ENCODE measurements at regions not wholly inside any gene's neighbourhood (a gene's known extent, or its start where the extent isn't known, plus 50 kb on each side); places are given as distances from the start of the nearest gene placed in this dataset.

DNA sequence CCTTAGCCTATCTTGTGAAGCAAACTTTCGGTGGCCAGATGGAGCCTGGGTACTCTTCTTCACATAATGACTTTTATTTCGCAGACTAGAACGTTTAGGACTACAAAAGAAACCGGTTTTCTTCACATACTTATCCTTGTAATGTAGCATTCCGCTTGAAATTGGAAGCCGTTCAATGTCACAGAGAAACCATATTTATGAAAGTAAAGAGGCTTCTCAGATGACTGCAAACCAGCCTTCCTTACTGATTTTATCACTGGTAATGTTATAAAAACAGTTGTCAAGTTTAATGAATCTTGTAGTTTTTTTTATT is 94.1 kb downstream of the PPIAL4G start:
- TF ChIP-seq, protein P1, sequence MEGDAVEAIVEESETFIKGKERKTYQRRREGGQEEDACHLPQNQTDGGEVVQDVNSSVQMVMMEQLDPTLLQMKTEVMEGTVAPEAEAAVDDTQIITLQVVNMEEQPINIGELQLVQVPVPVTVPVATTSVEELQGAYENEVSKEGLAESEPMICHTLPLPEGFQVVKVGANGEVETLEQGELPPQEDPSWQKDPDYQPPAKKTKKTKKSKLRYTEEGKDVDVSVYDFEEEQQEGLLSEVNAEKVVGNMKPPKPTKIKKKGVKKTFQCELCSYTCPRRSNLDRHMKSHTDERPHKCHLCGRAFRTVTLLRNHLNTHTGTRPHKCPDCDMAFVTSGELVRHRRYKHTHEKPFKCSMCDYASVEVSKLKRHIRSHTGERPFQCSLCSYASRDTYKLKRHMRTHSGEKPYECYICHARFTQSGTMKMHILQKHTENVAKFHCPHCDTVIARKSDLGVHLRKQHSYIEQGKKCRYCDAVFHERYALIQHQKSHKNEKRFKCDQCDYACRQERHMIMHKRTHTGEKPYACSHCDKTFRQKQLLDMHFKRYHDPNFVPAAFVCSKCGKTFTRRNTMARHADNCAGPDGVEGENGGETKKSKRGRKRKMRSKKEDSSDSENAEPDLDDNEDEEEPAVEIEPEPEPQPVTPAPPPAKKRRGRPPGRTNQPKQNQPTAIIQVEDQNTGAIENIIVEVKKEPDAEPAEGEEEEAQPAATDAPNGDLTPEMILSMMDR (IDR thresholded peaks at IDR 0.05) = no peak

- TF ChIP-seq, protein P1 (IDR thresholded peaks at IDR 0.05) = no peak
Measured at GRCh38 chr1:148388260-148389026, 94.7 kb downstream of the PPIAL4G start.

GRCh38 chr1:148386617-148387016 is 96.5 kb downstream of the PPIAL4G start:
- TF ChIP-seq, protein P1 (IDR thresholded peaks at IDR 0.05) = no peak

DNA sequence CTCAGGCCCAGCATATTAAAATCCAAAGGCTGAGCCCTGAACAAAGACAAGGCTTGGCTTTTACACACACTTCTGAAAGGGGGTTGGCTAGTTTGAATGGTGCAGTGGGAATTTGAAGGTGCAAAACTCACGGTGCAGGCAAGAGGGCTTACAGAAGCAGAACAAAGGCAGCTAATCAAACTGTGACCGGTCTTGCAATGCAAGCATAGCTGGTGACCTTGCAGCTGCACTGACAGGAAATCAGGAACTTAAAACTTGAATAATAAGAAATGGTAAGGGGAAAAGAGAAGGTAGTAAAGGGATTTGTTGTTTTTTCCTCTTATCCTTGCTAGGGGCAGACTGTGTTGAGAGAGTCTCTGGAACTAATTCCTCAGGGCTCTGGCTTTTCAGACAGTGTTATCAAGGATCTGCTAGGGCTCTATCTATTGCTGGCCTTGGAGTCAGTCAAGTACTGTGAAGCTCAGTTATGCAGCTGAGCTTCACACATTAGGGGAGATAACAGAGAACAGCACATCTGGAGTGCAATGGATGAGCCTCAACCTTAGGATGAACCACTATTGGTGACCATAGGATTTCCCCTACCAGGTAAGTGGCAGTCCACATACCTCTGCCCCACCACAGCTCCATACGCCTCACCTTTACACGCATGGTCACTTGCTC is 97.6 kb downstream of the PPIAL4G start:
- TF ChIP-seq, protein P1 (IDR thresholded peaks at IDR 0.05) = no peak

GRCh38 chr1:148383966-148384365 is 99.1 kb downstream of the PPIAL4G start:
- TF ChIP-seq, protein P1 (IDR thresholded peaks at IDR 0.05) = no peak

DNA sequence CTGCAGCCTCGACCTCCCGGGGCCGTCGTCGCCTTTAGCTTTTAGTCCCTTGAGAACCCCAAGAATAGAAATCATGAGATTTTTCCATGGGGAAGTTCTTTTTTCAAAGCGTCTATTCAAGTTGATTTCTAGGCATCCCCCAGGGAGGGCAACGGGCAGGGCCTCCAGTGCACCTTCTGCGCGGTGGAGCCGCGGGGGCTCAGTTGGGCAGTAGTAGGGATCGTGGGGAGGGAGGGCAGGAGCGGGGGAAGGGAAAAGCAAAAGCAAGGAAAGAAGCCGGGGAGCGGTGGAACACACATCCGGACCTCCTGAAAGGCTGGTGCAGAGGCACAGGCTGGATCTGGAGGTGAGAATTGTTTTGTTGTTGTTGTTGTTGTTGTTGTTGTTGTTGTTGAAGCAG is 103.4 kb downstream of the PPIAL4G start:
- TF ChIP-seq, protein P1 (IDR thresholded peaks at IDR 0.05) = no peak

- TF ChIP-seq, protein P1 (IDR thresholded peaks at IDR 0.05) = no peak
Measured at GRCh38 chr1:148379170-148379500, 104.0 kb downstream of the PPIAL4G start.

Measured in LNCAP (cell line).